ENCODE measurements at regions not wholly inside any gene's neighbourhood (a gene's known extent, or its start where the extent isn't known, plus 50 kb on each side); places are given as distances from the start of the nearest gene placed in this dataset.

- no peak for DNase-seq (ENCODE audit: low read depth, low spot score)
- H3K79me2 ChIP-seq (ENCODE audit: control insufficient read depth, insufficient read depth, low read length), result no peaks in the 10 kb centered on the region
- no peaks in the 10 kb centered on the region for H3K4me1 ChIP-seq (ENCODE audit: control insufficient read depth, extremely low read depth, insufficient read depth, low read length)
- no peak overlapping the region for H3K9ac ChIP-seq (replicated peaks; ENCODE audit: extremely low read depth, insufficient read depth, low read length)
- H3K27me3 ChIP-seq (ENCODE audit: control insufficient read depth in 2 of 2, insufficient read depth in 2 of 2, low read length in 2 of 2), result no peaks in the 10 kb centered on the region
- H2AFZ ChIP-seq (ENCODE audit: low read depth, low read length), result no peak overlapping the region
- peaks cover 6% of the 10 kb centered on the region for H3K9me3 ChIP-seq (replicated peaks; ENCODE audit: control insufficient read depth, insufficient read depth, low read length)
- H3K36me3 ChIP-seq (ENCODE audit: control insufficient read depth in 2 of 2, extremely low read depth in 1 of 2, insufficient read depth in 2 of 2, low read length in 2 of 2), result no peaks in the 10 kb centered on the region
- POLR2A ChIA-PET, result no interaction called here
- no peaks in the 10 kb centered on the region for H4K20me1 ChIP-seq (replicated peaks; ENCODE audit: control insufficient read depth, extremely low read depth, insufficient read depth, low read length)
- no peak overlapping the region for H3K27ac ChIP-seq (ENCODE audit: insufficient read depth, low read depth, low read length)
- intact Hi-C loops (cut with micrococcal nuclease) (no loop called here), dilution Hi-C loops (cut with MboI; ENCODE audit: extremely low pct_ligation_motif_present, low sequenced_read_pairs) (no loop called here)
- H3K9me1 ChIP-seq (replicated peaks; ENCODE audit: control insufficient read depth, extremely low read depth, insufficient read depth, low read length), result no peaks in the 10 kb centered on the region
- no peak overlapping the region for H3K4me2 ChIP-seq (ENCODE audit: insufficient read depth, low read length)
- CTCF ChIA-PET, result no interaction called here
- no TSS peak for BruUV-seq (replicated peaks)
- FAIRE-seq, result no peak
- H3K4me3 ChIP-seq (replicated peaks in 1 of 3; ENCODE audit: insufficient read depth in 1 of 3, low read depth in 1 of 3, low read length in 3 of 3), result no peak overlapping the region
- TF ChIP-seq FOS (IDR thresholded peaks at IDR 0.05; ENCODE audit: borderline replicate concordance, insufficient read depth, low read length) (no peak), EZH2 (IDR thresholded peaks at IDR 0.05; ENCODE audit: borderline replicate concordance, low read depth, low read length, severe bottlenecking) (no peak), MYC (IDR thresholded peaks at IDR 0.05; ENCODE audit: low read depth, low read length) (no peak), JUN (IDR thresholded peaks at IDR 0.05; ENCODE audit: borderline replicate concordance, insufficient read depth, insufficient read length, low read depth) (no peak), POLR2AphosphoS5 (IDR thresholded peaks at IDR 0.05; ENCODE audit: insufficient read depth, low read depth, low read length) (no peak), GATA2 (IDR thresholded peaks at IDR 0.05; ENCODE audit: insufficient read depth, insufficient read length, low read depth, low read length) (no peak), MAX (IDR thresholded peaks at IDR 0.05; ENCODE audit: insufficient read depth, insufficient read length) (no peak), POLR2A (IDR thresholded peaks at IDR 0.05; ENCODE audit: low read depth, low read length) (no peak)
- TF ChIP-seq, protein P1, sequence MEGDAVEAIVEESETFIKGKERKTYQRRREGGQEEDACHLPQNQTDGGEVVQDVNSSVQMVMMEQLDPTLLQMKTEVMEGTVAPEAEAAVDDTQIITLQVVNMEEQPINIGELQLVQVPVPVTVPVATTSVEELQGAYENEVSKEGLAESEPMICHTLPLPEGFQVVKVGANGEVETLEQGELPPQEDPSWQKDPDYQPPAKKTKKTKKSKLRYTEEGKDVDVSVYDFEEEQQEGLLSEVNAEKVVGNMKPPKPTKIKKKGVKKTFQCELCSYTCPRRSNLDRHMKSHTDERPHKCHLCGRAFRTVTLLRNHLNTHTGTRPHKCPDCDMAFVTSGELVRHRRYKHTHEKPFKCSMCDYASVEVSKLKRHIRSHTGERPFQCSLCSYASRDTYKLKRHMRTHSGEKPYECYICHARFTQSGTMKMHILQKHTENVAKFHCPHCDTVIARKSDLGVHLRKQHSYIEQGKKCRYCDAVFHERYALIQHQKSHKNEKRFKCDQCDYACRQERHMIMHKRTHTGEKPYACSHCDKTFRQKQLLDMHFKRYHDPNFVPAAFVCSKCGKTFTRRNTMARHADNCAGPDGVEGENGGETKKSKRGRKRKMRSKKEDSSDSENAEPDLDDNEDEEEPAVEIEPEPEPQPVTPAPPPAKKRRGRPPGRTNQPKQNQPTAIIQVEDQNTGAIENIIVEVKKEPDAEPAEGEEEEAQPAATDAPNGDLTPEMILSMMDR (IDR thresholded peaks at IDR 0.05; ENCODE audit: extremely low read depth in 1 of 2, insufficient read depth in 1 of 2, low read depth in 1 of 2, low read length in 2 of 2), result no peak
These were observed 621.0 kb downstream of the BCL11B start for GRCh38 chr14:98651037-98651436.
